MM.1S (cell line): ENCODE measurements at regions not wholly inside any gene's neighbourhood (a gene's known extent, or its start where the extent isn't known, plus 50 kb on each side); places are given as distances from the start of the nearest gene placed in this dataset.

Experiments
- DNase-seq: peaks from one replicate; pipeline ENCODE4 v3.0.0-alpha.2; 2015
- H2AFZ ChIP-seq: fragments of 300-600 bp; sonication (generic); 2 replicates; pipeline ENCODE4 v1.6.0; 2016; ENCODE audit warnings: antibody characterized with exemption, low read length
- H3F3A ChIP-seq: fragments of 300-600 bp; sonication (generic); 2 replicates; pipeline ENCODE4 v1.6.1; 2016; ENCODE audit warnings: mild to moderate bottlenecking, antibody characterized with exemption, low read length, moderate library complexity, mixed read lengths; ENCODE audit not compliant: insufficient read depth
- H3K27ac ChIP-seq: fragments of 300-600 bp; sonication (generic); 2 replicates; pipeline ENCODE4 v1.5.1; 2016; ENCODE audit warnings: mild to moderate bottlenecking, low read length
- H3K27me3 ChIP-seq: fragments of 300-600 bp; sonication (generic); replicated peaks from 2 replicates; pipeline ENCODE4 v1.6.0; 2016; ENCODE audit warnings: low read length; ENCODE audit not compliant: insufficient read depth
- H3K36me3 ChIP-seq: fragments of 300-600 bp; sonication (generic); replicated peaks from 2 replicates; pipeline ENCODE4 v1.6.1; 2016; ENCODE audit warnings: mild to moderate bottlenecking, low read length, mixed read lengths; ENCODE audit not compliant: insufficient read depth
- H3K4me1 ChIP-seq: fragments of 300-600 bp; sonication (generic); 2 replicates; pipeline ENCODE4 v1.6.1; 2016; ENCODE audit warnings: low read length, mixed read lengths
- H3K4me2 ChIP-seq: fragments of 300-600 bp; sonication (generic); 2 replicates; pipeline ENCODE4 v1.6.0; 2016; ENCODE audit warnings: low read depth, low read length
- H3K4me3 ChIP-seq: fragments of 300-600 bp; sonication (generic); 2 replicates; pipeline ENCODE4 v1.5.1; 2016; ENCODE audit warnings: low read length, mixed read lengths
- H3K79me2 ChIP-seq: fragments of 300-600 bp; sonication (generic); 2 replicates; pipeline ENCODE4 v1.6.1; 2016; ENCODE audit warnings: mixed run types, low read length, mixed read lengths
- H3K9ac ChIP-seq: fragments of 300-600 bp; sonication (generic); 2 replicates; pipeline ENCODE4 v1.6.1; 2016; ENCODE audit warnings: low read length, mixed read lengths
- H3K9me2 ChIP-seq: fragments of 300-600 bp; sonication (generic); replicated peaks from 2 replicates; pipeline ENCODE4 v1.6.1; 2016; ENCODE audit warnings: mild to moderate bottlenecking, low read length, mixed read lengths; ENCODE audit not compliant: insufficient read depth
- H3K9me3 ChIP-seq: fragments of 300-600 bp; sonication (generic); replicated peaks from 2 replicates; pipeline ENCODE4 v1.6.1; 2016; ENCODE audit warnings: mild to moderate bottlenecking, low read length, mixed read lengths; ENCODE audit not compliant: insufficient read depth
- H4K20me1 ChIP-seq: fragments of 300-600 bp; sonication (generic); 2 replicates; pipeline ENCODE4 v1.6.1; 2016; ENCODE audit warnings: mild to moderate bottlenecking, low read length, moderate library complexity, mixed read lengths; ENCODE audit not compliant: insufficient read depth
- EZH2 ChIP-seq: fragments of 300-600 bp; sonication (generic); optimal IDR thresholded peaks from 2 replicates; pipeline ENCODE3; 2017; ENCODE audit warnings: low read depth, mild to moderate bottlenecking, antibody characterized with exemption, low read length, mixed read lengths
- EZH2phosphoT487 ChIP-seq: fragments of 300-600 bp; sonication (generic); IDR thresholded peaks from 2 replicates; pipeline ENCODE4 v1.6.1; 2018; ENCODE audit warnings: antibody characterized with exemption, low read length
- TF ChIP-seq, protein P1 (sequence below): fragments of 300-600 bp; sonication (generic); IDR thresholded peaks from 2 replicates; pipeline ENCODE4 v1.5.1; 2016; ENCODE audit warnings: antibody characterized with exemption, low read length, mixed read lengths

- Histone ChIP-seq H3F3A (no peaks in the 10 kb centered on the region), H3K36me3 (no peaks in the 10 kb centered on the region), H3K4me2 (no peak overlapping the region), H3K4me1 (peaks cover 15% of the 10 kb centered on the region), H4K20me1 (no peaks in the 10 kb centered on the region), H2AFZ (no peak overlapping the region), H3K27ac (no peak overlapping the region), H3K9me2 (no peaks in the 10 kb centered on the region), H3K4me3 (no peak overlapping the region), H3K79me2 (no peaks in the 10 kb centered on the region), H3K27me3 (no peaks in the 10 kb centered on the region), H3K9ac (no peak overlapping the region), H3K9me3 (no peaks in the 10 kb centered on the region)
- TF ChIP-seq, protein P1, sequence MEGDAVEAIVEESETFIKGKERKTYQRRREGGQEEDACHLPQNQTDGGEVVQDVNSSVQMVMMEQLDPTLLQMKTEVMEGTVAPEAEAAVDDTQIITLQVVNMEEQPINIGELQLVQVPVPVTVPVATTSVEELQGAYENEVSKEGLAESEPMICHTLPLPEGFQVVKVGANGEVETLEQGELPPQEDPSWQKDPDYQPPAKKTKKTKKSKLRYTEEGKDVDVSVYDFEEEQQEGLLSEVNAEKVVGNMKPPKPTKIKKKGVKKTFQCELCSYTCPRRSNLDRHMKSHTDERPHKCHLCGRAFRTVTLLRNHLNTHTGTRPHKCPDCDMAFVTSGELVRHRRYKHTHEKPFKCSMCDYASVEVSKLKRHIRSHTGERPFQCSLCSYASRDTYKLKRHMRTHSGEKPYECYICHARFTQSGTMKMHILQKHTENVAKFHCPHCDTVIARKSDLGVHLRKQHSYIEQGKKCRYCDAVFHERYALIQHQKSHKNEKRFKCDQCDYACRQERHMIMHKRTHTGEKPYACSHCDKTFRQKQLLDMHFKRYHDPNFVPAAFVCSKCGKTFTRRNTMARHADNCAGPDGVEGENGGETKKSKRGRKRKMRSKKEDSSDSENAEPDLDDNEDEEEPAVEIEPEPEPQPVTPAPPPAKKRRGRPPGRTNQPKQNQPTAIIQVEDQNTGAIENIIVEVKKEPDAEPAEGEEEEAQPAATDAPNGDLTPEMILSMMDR, result no peak
- TF ChIP-seq EZH2, result no peak
- no peak for TF ChIP-seq EZH2phosphoT487
- DNase-seq, result no peak
Observed at GRCh38 chr6:151702851-151703658, 104.4 kb upstream of the ESR1 start.

DNA sequence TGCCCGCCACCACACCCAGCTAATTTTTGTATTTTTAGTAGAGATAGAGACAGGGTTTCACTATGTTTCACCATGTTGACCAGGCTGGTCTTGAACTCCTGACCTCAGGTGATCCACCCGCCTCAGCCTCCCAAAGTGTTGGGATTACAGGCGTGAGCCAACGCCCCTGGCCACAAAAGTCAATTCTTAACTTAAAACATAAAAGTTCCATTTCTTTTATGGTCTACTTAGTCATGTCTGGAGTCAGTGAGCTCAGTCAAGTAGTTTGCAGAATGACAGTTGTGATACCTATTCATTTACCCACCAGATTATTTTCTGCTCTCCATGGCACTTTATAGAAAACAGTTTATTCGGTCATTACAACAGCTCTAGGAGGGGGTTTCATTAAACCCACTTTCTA is 103.1 kb upstream of the ESR1 start:
- Histone ChIP-seq H3K27ac (no peak overlapping the region), H3K9me3 (no peaks in the 10 kb centered on the region), H3K4me1 (peaks cover 15% of the 10 kb centered on the region), H3K79me2 (no peaks in the 10 kb centered on the region), H3K36me3 (no peaks in the 10 kb centered on the region), H3K4me2 (no peak overlapping the region), H3K4me3 (no peak overlapping the region), H3K9me2 (no peaks in the 10 kb centered on the region), H4K20me1 (no peaks in the 10 kb centered on the region), H3F3A (no peaks in the 10 kb centered on the region), H3K9ac (no peak overlapping the region), H3K27me3 (no peaks in the 10 kb centered on the region), H2AFZ (no peak overlapping the region)
- TF ChIP-seq EZH2 (no peak), EZH2phosphoT487 (no peak)
- TF ChIP-seq, protein P1, result no peak
- DNase-seq, result no peak

DNA sequence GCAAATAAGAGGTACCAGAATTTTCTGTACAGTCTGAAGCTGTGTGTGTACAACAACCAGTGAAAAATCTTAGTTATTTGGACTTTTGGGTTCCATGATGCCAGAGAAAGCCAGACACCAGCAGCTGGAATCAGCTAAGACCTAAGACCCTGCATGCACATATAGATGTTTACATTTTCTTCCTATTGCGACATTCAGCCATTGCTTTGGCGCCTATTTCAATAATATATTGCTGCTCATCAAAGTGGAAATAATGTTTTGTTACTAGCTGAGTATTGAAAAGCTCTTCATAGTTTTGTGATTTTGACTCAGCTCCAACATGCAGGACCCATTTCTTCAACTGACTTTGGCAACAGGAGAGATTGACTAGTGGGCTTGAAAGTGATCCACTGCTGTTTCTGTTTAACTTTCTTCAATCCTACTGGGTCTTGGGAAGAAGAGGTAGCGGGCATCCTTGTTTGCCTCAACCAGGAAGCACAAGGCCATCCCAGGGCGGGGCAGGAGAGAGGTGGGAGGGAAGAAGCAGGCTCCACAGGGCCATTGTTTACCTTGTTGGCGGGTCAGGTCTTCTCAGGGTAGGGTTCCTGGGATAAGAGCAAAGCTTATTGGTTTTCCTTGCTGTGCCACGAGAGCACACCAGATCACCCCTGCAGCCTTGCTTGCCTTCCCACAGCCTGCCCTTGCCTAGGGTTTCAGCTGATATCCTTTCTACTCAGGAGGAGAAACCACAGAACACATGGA is 101.3 kb upstream of the ESR1 start:
- no peaks in the 10 kb centered on the region for H3F3A ChIP-seq
- peaks cover 15% of the 10 kb centered on the region for H3K4me1 ChIP-seq
- no peaks in the 10 kb centered on the region for H3K9me3 ChIP-seq
- H3K27ac ChIP-seq, result no peak overlapping the region
- H3K4me2 ChIP-seq, result no peak overlapping the region
- no peak for DNase-seq
- TF ChIP-seq EZH2phosphoT487 (no peak), EZH2 (no peak)
- TF ChIP-seq, protein P1, result no peak
- no peaks in the 10 kb centered on the region for H3K36me3 ChIP-seq
- H3K79me2 ChIP-seq, result no peaks in the 10 kb centered on the region
- no peaks in the 10 kb centered on the region for H3K9me2 ChIP-seq
- H3K27me3 ChIP-seq, result no peaks in the 10 kb centered on the region
- H4K20me1 ChIP-seq, result no peaks in the 10 kb centered on the region
- H3K9ac ChIP-seq, result no peak overlapping the region
- H2AFZ ChIP-seq, result no peak overlapping the region
- H3K4me3 ChIP-seq, result no peak overlapping the region
